Bronchial epithelial cell (primary cell): ENCODE measurements at regions not wholly inside any gene's neighbourhood (a gene's known extent, or its start where the extent isn't known, plus 50 kb on each side); places are given as distances from the start of the nearest gene placed in this dataset.

Source experiments
- DNase-seq: peaks from one replicate; pipeline ENCODE4 v3.0.0-alpha.2; 2010; ENCODE audit warnings: low read depth
- FAIRE-seq: peaks from 2 replicates; lab custom pipeline; 2011; peaks lifted over from hg19 to GRCh38; lab: Jason Lieb, UNC
- H3K27me3 ChIP-seq: 2 replicates; pipeline ENCODE4 v1.5.1; 2011; ENCODE audit warnings: low read length; ENCODE audit not compliant: control insufficient read depth, insufficient read depth
- H3K36me3 ChIP-seq: 2 replicates; pipeline ENCODE4 v1.5.1; 2011; ENCODE audit warnings: low read length; ENCODE audit not compliant: control insufficient read depth, insufficient read depth
- H3K4me3 ChIP-seq: 2 replicates; pipeline ENCODE4 v1.5.1; 2011; ENCODE audit warnings: mild to moderate bottlenecking, low read depth, low read length, control low read depth
- TF ChIP-seq, protein P1 (sequence below): IDR thresholded peaks from 2 replicates; pipeline ENCODE4 v1.5.1; 2011; ENCODE audit warnings: mild to moderate bottlenecking, moderate library complexity, low read length, control low read depth, inconsistent platforms; ENCODE audit not compliant: insufficient read depth, severe bottlenecking

GRCh38 chr4:182147391-182147790 is 95.8 kb upstream of the TENM3 start:
- no peak for DNase-seq
- TF ChIP-seq, protein P1, sequence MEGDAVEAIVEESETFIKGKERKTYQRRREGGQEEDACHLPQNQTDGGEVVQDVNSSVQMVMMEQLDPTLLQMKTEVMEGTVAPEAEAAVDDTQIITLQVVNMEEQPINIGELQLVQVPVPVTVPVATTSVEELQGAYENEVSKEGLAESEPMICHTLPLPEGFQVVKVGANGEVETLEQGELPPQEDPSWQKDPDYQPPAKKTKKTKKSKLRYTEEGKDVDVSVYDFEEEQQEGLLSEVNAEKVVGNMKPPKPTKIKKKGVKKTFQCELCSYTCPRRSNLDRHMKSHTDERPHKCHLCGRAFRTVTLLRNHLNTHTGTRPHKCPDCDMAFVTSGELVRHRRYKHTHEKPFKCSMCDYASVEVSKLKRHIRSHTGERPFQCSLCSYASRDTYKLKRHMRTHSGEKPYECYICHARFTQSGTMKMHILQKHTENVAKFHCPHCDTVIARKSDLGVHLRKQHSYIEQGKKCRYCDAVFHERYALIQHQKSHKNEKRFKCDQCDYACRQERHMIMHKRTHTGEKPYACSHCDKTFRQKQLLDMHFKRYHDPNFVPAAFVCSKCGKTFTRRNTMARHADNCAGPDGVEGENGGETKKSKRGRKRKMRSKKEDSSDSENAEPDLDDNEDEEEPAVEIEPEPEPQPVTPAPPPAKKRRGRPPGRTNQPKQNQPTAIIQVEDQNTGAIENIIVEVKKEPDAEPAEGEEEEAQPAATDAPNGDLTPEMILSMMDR, result no peak
- Histone ChIP-seq H3K4me3 (no peak overlapping the region), H3K36me3 (no peaks in the 10 kb centered on the region), H3K27me3 (peaks cover 25% of the 10 kb centered on the region)
- no peak for FAIRE-seq

- DNase-seq (no peak), FAIRE-seq (no peak)
- no peaks in the 10 kb centered on the region for H3K36me3 ChIP-seq
- no peak overlapping the region for H3K4me3 ChIP-seq
- TF ChIP-seq, protein P1, result no peak
- H3K27me3 ChIP-seq, result peaks cover 2% of the 10 kb centered on the region
Observed at GRCh38 chr4:182150645-182151044, 92.6 kb upstream of the TENM3 start.

DNA sequence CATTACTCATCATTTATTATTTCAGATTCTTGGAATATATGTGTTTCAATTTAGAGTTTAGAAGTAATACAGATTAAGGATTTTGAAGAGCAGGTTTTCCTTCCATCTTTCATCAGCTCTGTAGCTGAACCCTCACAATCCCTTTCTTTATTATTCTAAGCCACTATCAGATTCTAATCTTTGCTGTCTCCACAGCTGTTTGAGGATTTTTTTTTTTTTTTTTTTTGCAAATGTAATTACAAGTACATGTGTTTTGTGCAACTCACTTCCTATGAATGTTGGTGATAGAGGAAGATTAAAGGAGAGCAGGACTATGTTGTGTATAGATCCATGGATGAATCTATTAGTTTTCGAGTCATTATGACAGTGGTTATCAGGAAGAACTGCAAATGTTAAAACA is 87.4 kb upstream of the TENM3 start:
- no peaks in the 10 kb centered on the region for H3K36me3 ChIP-seq
- TF ChIP-seq, protein P1, result no peak
- FAIRE-seq (no peak), DNase-seq (no peak)
- no peak overlapping the region for H3K4me3 ChIP-seq
- no peaks in the 10 kb centered on the region for H3K27me3 ChIP-seq

DNA sequence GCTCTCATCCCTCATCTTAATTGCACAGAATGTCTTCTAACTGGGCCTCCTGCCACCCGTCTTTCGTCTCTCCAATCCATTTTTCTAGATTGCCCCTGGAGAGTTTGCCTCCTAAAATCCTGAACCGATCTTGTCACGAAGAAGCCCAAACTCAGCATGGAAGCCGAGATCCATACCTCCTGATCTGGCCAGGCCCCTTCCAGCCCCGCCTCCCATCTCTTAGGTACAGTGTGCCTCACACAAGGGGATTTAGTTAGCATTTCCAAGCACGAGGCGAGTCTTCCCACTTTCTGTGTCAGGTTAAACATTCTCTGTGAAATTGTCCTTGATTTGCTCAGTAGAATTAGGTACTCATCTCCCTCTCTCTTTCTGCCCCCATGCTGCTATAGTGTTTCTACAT is 80.0 kb upstream of the TENM3 start:
- Histone ChIP-seq H3K27me3 (no peaks in the 10 kb centered on the region), H3K36me3 (no peaks in the 10 kb centered on the region), H3K4me3 (no peak overlapping the region)
- FAIRE-seq (no peak), DNase-seq (no peak)
- TF ChIP-seq, protein P1, result no peak

GRCh38 chr4:182169572-182169971 is 73.6 kb upstream of the TENM3 start:
- H3K27me3 ChIP-seq, result no peaks in the 10 kb centered on the region
- DNase-seq (no peak), FAIRE-seq (no peak)
- no peaks in the 10 kb centered on the region for H3K36me3 ChIP-seq
- TF ChIP-seq, protein P1, result no peak
- no peak overlapping the region for H3K4me3 ChIP-seq

DNA sequence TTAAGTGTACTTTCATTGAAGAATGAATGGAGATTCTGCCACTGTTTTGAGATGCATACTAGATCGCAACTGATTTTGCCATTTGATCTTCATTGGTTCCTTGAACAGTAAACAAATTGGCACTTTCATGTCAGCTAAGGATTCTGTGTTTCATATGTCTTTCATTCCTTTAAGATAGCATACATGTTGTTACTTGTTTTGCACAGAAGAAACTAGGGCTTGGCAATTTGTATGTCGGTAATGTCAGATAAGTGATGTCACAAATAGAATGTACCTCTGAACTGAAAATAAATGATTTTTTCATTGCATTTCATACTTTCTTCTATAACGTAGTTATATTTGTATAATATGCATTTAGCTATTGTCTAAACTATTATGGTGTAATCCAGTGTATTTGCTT is 73.2 kb upstream of the TENM3 start:
- H3K36me3 ChIP-seq, result no peaks in the 10 kb centered on the region
- no peak overlapping the region for H3K4me3 ChIP-seq
- TF ChIP-seq, protein P1, result no peak
- DNase-seq (peak; percentile 29), FAIRE-seq (no peak)
- H3K27me3 ChIP-seq, result no peaks in the 10 kb centered on the region
